HG03575 (cell line): ENCODE measurements at regions not wholly inside any gene's neighbourhood (a gene's known extent, or its start where the extent isn't known, plus 50 kb on each side); places are given as distances from the start of the nearest gene placed in this dataset.

Source experiments
- ATAC-seq: cut with Tn5 transposase; IDR thresholded peaks from one replicate; pipeline ENCODE4 v1.9.1; 2021; ENCODE audit not compliant: unreplicated experiment, insufficient number of reproducible peaks, low FRiP score; ENCODE audit errors: extremely low read depth

DNA sequence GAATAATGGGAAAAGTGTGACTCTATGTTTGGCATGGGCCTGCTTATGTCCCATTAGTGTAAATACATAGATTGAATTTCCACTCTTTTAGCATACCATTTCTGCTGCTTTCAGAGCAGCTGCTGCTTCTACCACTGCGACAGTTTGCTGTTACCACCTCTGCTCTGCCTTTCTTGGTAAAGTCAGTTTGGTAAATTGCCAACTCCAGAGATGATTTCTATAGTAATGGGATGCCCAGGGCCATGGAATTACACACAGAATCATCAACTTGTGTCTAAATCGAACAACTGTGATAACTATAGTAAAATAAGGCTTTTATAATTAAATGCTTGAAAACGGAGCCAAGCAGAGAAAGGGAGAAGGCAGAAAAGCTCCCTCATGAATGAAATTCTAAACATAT lies 168.4 kb upstream of the VEPH1 start:
- ATAC-seq, result no peak

DNA sequence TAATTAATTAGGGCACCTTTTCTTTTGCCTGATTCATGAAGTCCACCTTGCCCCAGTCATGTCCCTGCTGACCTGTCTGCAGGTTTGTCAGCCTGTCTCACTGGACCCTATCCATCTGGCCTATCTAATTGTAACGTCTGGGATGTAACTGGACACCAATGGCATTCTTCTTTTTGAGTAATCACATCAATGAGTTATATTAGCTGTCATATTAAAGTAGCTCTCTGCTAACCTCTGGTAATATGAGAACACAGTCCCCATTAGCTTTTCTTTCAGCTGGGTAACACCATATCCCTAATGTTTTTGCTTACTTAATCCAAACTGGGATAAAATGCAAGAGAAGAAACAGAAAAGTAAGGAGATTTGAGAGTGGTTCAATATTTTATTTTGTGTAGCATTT lies 166.2 kb upstream of the VEPH1 start:
- no peak for ATAC-seq

DNA sequence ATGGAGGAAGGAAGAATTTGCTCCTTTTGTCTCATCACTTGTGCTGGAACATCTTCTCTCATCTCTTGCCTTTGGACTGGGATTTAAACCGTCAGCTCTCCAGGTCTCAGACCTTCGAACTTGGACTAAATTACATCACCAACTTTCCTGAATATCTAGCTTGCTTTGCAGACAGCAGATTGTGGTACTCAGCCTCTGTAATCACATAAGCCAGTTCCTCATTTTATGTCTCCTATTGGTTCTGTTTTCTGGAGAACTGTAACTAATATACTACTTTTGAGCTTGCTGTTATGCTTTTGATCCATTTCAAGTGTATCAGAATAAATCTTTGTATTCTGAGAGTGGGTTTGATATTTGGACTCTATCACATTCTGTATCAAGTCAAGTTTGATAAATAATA lies 164.3 kb upstream of the VEPH1 start:
- no peak for ATAC-seq

DNA sequence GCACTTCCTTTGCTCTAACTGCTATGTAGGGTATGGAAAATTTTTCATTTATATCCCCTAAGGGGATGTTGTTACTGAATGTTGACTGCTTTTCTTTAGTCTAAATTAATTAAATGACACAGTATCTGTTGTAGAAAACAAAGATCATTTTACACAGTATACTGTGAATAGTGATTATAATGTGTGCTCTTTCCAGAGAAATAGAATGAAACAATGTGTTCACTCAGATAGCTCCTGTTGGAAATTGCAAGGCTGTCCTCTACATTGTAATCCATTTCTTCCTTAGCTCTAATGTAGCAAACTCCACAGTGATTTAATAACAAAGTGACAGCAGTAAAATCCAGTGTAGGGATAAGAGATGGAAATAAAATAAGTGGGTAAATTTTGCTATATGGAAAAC lies 159.0 kb upstream of the VEPH1 start:
- no peak for ATAC-seq

DNA sequence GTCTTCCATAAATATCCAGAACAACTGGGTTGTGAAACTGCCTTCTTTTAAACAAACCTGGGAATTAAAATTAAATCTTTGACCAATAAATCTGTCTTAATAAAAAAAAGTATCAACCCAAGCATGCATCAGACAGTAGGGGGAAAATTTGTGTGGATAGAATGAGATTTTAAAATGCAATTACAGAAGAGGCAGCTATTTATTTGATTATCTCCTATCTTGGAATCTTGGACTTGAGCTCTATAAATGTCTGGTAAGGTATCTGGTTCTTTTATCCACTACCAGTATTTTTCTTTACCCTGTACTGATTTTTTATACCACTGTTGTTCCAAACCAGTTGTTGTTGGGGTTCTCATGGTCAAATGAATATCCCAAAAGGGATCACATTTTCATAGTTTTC lies 157.6 kb upstream of the VEPH1 start:
- ATAC-seq, result no peak

DNA sequence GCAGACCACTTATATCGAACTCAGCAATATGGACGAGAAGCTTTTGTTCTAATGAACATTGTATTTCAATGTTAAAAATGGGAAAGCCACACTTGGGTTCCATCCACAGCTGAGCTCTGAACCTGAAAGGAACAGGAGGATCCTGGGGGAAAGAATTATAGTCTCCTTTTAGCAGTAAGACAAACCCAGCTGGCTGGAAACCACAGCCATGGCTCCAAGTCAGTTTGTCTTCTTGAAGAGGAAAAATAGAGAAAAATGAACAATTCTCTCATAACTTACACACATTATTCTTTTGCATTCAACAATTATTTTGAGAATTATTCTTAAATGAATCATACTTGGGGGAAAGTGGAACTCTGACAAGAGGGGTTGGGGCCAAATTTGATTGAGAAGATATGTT lies 149.2 kb upstream of the VEPH1 start:
- no peak for ATAC-seq

DNA sequence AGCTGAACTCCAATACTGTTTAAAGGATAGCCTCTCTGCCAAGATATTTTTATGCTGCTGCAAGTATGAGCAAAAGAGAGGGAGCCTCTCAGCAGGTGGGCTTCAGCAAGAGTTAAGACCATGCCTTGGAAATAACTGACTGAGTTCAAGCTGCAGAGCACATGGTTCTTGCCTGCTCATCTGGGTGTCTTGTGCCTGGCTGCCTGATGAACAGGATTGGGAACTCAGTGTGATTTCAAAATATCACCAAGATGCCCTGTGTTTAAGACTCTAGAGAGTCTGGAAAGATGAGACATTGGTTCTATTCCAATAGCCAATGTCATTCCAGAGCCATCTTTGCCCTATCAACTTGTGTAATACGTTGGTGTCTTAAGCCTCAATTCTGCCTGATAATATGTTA lies 147.5 kb upstream of the VEPH1 start:
- ATAC-seq, result no peak

DNA sequence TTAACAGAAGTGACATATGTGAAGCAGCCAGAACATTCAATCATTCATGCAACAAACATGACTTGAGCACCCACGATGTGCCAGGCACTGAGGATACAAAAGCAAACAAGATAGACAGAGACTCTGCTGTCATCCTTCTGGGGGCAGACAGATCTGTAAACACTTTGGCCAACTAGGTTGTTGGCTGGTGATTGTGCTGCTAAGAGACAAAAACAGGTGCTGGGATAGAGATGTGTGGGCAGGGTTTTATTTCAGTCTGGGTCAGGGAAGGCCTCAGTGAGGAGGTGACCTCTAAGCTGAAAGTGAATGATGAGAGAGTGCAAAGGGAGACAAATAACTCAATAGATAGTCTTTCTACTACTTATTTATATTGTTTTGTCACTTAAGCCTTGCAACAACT lies 147.0 kb upstream of the VEPH1 start:
- no peak for ATAC-seq

DNA sequence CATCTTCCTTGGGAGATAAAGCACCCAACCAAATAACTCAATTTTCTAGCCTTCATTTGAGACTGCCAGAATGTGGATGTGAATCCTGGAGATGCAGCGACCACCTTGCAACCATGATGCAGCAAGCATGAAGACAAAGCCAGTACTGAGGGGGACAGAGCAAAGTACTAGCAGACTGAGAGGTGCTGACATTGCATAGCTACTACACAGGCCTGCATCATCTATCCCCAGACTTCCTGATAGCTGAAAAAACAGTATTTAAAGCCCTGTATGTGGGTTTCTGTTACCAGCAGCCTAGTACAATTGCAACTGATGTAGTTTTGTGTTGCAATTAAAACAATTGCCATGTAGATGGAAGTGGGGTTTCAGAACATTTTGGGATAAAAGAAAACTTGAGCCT lies 146.3 kb upstream of the VEPH1 start:
- ATAC-seq, result no peak

DNA sequence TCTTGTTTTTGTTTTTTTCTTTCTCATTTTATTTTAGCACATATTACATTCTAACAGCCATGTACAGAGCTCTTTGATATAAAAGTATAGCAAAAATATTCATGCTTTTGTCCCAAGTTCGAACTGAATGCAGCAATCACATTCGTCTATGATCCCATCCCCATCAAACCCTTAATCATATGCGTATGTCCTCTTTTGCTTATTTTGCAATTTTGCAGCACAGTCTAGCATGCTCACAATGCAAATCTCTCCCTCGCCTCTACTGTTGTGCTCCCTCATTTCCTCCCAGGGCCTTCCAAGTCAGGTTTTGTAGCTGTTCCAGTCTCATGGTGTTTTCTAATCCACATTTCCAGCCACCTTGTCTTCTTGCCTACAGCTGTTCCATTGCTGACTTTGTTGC lies 144.6 kb upstream of the VEPH1 start:
- ATAC-seq, result no peak

DNA sequence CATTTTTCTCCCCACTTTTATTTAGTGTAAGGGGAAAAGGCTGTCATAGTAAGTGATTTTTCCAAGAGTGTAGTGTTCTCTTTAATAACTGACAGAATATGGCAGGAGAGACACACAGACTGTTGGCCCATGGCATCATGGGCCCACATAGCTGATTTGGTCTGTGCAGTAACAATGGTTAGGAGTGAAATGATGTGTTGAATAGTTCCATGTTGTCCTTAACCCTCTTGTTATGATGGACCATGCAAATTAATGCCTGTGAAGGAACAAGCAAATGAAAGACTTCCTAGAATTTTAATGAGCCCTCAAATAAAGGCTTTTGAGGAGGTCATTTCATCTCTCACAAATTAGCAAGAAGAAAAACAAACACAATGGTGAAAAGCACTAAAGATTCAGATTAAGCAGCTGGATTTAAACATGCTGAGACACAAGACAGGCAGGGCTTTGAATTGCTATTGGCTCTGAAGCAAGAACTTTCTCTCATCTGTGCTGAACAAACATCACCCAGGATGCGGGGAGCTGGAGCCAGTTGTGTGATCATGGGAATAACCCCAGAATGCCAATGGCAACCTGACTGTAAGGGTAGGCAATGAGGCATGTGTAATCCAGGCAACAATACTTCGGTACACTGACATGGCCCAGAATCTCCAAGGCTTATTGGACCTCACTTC lies 136.7 kb upstream of the VEPH1 start:
- no peak for ATAC-seq

DNA sequence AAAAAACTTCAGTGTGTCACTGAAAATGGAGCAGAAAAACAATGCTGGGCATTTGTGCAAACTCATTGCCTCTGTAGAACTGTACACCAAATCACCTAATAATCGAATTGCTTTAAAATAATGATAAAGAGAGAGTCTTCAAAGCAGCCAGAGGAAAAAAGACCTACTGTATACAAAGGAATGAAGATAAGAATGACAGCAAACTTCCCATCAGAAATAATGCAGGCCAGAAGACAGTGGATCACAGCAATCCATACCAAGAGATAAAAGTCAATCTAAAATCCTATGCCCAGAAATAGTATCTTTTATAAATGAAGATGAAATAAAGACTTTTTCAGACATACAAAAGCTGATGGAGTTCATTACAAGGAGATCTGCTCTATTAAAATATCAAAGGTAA lies 134.7 kb upstream of the VEPH1 start:
- ATAC-seq, result no peak

DNA sequence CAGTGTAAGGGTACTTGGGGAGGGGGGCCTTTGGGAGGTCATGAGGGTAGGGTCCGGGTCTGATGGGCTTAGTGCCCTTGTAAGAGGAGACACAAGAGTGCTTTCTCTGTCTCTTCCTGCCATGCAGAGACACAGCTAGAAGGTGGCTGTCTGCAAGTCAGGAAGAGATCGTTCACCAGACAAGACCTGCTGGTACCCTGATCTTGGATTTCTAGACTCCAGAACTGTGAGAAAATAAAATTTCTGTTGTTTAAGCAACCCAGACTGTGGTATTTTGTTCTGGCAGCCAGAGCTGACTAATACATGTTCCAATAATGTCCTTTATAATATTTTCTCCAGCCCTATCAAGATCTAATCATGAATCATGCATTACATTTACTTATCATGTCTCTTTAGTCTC lies 130.0 kb upstream of the VEPH1 start:
- ATAC-seq, result no peak

DNA sequence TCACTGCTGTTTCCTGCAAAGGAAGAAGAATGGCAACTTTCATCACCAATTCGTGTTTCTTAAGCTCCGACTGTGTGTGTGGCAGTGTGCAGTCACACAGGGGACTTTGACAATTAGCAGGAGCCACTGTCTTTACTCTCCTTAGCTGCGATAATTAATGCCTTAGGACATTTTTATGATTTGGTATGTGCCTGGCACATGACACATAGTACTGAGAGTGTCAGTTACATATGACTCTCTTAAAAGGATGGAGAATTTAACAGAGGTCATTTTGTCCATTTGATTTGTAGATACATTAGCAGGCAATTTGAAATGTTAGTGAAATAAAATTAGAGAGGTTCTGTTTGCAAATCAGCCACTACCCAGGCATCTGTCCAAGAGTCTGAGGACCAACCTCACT lies 128.9 kb upstream of the VEPH1 start:
- ATAC-seq, result no peak

DNA sequence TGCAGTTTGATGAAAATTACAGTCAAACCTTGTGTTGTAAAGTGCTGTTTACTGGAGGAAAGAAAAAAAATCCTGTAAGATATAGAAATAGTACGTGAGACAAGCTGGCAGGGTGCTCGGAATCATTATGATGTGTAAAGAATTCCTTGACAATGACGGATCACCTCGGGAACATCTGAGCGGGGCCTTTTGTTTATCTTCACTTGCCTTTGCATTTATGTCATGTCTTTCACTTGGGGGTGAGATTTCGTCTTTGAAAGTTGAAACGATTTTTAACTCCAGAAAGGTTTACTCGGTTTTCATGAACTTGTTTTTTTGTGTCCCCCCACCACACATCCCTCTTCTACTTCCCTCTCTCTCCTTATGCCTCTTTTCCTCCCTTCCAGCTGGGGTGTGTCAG lies 128.3 kb upstream of the VEPH1 start:
- no peak for ATAC-seq

DNA sequence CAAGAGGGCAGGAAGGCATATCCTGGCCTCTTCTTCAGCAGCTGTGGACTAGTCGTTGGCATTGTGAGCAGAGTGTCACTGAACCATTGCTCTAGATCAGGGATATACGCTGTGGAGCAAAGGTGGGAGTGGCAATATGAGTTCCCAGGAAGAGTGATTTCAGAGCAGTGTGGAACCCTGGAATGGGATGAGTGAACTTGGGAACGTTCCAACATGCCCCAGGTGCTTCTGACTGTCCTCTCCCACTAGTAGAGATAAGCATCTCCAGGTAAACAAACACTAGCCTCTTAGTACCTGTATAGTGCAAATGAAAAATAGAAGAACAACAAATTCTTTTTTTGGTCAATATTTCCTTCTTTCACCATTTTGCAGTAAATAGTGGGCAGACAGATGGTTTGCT lies 123.6 kb upstream of the VEPH1 start:
- ATAC-seq, result no peak

DNA sequence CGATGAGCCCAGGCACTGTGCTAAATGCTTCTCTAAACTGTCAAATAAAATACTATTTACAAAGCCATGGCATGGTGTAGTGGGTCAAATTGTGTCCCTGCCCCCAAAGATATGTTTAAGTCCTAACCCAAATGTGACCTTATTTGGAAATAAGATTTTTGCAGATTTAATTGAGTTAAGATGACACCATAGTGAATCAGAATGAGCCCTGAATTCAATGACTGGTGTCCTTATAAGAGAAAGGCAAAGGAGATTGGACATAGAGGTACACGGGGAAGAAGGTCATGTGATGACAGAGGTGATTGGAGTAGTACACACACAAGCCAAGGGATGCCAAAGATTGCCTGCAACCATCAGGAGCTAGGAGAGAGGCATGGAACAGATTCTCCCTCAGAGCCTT lies 121.6 kb upstream of the VEPH1 start:
- ATAC-seq, result no peak

DNA sequence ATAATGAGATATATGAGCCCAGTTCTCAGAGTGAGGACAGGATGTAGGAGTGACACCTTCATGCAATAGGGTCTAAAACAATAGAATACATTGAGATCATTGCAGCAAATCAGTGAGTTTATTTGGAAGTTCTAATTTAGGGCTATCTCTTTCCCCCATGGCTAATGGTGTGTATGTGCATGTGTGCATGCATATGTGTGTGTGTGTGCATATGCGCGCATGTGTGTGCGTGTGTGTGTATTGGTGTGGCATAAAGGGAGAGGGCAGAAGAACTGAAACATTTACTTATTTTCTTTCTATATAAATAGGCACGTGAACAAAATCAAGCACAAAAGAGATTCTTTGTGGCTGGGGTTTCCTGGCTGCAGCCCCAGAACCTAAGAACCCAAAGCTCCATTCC lies 115.7 kb upstream of the VEPH1 start:
- ATAC-seq, result no peak

DNA sequence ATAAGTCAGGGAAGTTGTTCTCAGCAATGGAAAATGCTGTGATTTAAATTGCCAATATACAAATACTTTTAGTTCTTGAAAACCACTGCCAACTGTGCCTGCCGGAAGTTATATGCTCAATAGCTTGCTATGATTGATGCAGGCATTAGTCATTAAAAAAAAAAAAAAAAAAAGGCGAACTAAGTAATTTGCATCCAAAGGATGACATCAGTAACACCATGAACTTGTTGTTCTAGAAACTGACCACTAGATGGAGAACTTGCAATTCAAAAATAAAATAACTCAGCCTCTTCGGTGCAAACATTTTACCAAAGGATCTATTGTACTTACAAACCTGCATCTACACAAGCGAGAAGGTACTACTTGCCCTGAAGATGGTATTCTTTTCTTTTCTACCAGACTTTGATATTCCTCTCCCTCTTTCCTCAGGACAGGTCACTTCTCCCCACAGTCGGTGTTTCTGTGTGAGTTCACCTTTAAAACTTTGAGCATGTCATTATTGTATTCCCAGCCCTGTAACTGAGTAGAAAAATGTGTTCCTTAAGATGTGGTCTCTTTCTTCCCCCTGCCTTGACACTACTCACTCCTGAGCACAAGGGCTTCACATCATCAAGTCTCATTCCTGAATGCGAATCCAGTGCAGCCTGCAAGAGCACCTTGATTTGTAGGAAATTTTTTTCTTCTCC lies 115.0 kb upstream of the VEPH1 start:
- peak; percentile 85 for ATAC-seq

DNA sequence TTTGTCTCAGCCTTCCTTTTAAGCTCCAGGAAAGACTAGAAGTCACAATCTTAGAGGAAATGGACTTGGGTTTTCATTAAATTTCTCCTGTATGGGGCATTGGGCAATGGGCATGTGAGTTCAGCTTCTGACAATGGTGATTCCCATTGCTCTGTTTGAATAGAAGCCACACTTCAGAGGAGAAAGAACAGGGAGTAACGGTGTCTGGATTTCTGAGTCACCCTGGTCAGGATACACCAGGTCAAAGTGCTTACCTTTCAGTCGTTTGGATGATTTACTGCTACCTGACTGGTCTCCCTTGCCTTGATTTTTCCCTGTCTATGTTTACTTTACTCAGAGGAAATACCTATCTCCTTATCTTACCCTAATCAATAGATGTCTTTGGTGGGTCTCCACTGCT lies 111.7 kb upstream of the VEPH1 start:
- ATAC-seq, result no peak

DNA sequence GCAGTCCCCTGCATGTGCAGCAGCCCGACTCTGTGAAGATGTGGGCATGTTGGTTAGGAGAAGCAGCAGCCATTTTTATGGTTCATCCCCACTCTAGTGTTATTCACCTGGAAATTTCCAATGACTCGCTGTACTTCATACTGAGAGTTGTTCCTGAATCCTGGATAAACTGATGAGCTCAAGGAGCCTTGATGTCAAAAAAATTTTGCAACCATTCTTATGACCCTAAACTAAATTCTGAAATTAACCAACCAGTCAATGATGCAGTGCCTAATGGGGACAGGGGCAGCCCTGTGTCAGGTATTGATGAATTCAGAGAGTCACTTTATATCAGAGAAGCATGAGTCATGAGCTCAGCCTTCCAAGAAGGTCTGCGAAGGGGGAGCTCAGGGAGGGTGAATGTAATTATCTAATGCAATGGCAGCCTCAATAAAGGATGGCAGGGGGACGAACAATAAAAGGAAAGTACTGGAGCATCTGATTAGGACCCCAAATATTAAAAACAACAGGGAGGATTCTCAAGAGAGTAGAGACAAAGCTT lies 108.4 kb upstream of the VEPH1 start:
- no peak for ATAC-seq
